Spleen (tissue), 7 donors: ENCODE measurements at regions not wholly inside any gene's neighbourhood (a gene's known extent, or its start where the extent isn't known, plus 50 kb on each side); places are given as distances from the start of the nearest gene placed in this dataset.

Source experiments
- POLR2A ChIP-seq, 3 donors: fragments of 450-650 bp; IDR thresholded peaks; one replicate each; pipeline ENCODE4 v1.5.1; 2017; ENCODE audit warnings: antibody characterized with exemption in 3 of 3, mild to moderate bottlenecking in 1 of 3
- POLR2AphosphoS5 ChIP-seq, 3 donors: sonication (generic); formaldehyde crosslinking; IDR thresholded peaks; one replicate each; pipeline ENCODE4 v1.5.1; 2017; ENCODE audit warnings: antibody characterized with exemption in 3 of 3
- TF ChIP-seq, protein P1 (sequence below), 11 experiments: fragments of 200-600 bp in 7 of 11; fragments of 450-650 bp in 4 of 11; sonication (generic) in 4 of 11; IDR thresholded peaks in 8 of 11; conservative IDR thresholded peaks in 3 of 11; 1 replicate in 7 of 11; 2 replicates in 4 of 11; pipeline versions ENCODE4 v1.4.0 to v1.8.0; 2016 to 2021; ENCODE audit warnings: antibody characterized with exemption in 11 of 11, inconsistent platforms in 4 of 11, mild to moderate bottlenecking in 1 of 11
- donor health status: DM: no; HTN: no; CAD: no; lungs with moderate emphysema.
- donor health status: DM: no; HTN: no; CAD: no.
- donor health status: DM: no; HTN: no; CAD: no.

- TF ChIP-seq POLR2A (IDR thresholded peaks at IDR 0.05) (no peak), POLR2AphosphoS5 (IDR thresholded peaks at IDR 0.05) (no peak)
- TF ChIP-seq, protein P1, sequence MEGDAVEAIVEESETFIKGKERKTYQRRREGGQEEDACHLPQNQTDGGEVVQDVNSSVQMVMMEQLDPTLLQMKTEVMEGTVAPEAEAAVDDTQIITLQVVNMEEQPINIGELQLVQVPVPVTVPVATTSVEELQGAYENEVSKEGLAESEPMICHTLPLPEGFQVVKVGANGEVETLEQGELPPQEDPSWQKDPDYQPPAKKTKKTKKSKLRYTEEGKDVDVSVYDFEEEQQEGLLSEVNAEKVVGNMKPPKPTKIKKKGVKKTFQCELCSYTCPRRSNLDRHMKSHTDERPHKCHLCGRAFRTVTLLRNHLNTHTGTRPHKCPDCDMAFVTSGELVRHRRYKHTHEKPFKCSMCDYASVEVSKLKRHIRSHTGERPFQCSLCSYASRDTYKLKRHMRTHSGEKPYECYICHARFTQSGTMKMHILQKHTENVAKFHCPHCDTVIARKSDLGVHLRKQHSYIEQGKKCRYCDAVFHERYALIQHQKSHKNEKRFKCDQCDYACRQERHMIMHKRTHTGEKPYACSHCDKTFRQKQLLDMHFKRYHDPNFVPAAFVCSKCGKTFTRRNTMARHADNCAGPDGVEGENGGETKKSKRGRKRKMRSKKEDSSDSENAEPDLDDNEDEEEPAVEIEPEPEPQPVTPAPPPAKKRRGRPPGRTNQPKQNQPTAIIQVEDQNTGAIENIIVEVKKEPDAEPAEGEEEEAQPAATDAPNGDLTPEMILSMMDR (IDR thresholded peaks at IDR 0.05 in 8 of 11, conservative IDR thresholded peaks at IDR 0.05 in 3 of 11), result no peak
Observed at GRCh38 chr13:52938065-52938464, 89.6 kb upstream of the PCDH8 start.
